Body of pancreas (tissue), 4 donors: ENCODE measurements at regions not wholly inside any gene's neighbourhood (a gene's known extent, or its start where the extent isn't known, plus 50 kb on each side); places are given as distances from the start of the nearest gene placed in this dataset.

Experiments
- ATAC-seq: fragments of 150-250 bp; one replicate; pipeline ENCODE4 v1.9.1; 2016
- DNase-seq, 4 donors: peaks; one replicate each; pipeline ENCODE4 v3.0.0-alpha.2; 2019
- H3K27ac ChIP-seq, 4 donors: fragments of 200-600 bp; sonication (generic); 1 replicate in 3 of 4; 2 replicates in 1 of 4; pipeline versions ENCODE4 v1.5.1 to v1.6.1; 2016 to 2019; ENCODE audit warnings: mild to moderate bottlenecking in 1 of 4, mixed read lengths in 1 of 4, moderate library complexity in 1 of 4
- H3K27me3 ChIP-seq, 2 donors: fragments of 200-600 bp; sonication (generic); one replicate each; pipeline ENCODE4 v1.6.0; 2016; ENCODE audit warnings: mild to moderate bottlenecking in 1 of 2
- H3K36me3 ChIP-seq, 2 donors: fragments of 200-600 bp; sonication (generic); replicated peaks in 1 of 2; 2 replicates each; pipeline ENCODE4 v1.5.1; 2016; ENCODE audit warnings: low read depth in 2 of 2; ENCODE audit not compliant: insufficient read depth in 1 of 2
- H3K4me1 ChIP-seq: fragments of 200-600 bp; sonication (generic); one replicate; pipeline ENCODE4 v1.6.0; 2016
- H3K4me3 ChIP-seq, 2 donors: fragments of 200-600 bp; sonication (generic); 1 replicate in 1 of 2; 2 replicates in 1 of 2; pipeline ENCODE4 v1.5.1; 2016 to 2019
- H3K9me3 ChIP-seq, 3 donors: fragments of 200-600 bp; sonication (generic); 1 replicate in 2 of 3; 2 replicates in 1 of 3; pipeline ENCODE4 v1.5.1; 2016
- CTCF ChIP-seq, 7 experiments: fragments of 450-650 bp in 4 of 7; fragments of 200-600 bp in 3 of 7; sonication (generic) in 3 of 7; IDR thresholded peaks; one replicate each; pipeline ENCODE4 v1.5.1; 2016 to 2019; ENCODE audit warnings: antibody characterized with exemption in 7 of 7
- POLR2A ChIP-seq, 3 donors: fragments of 450-650 bp; IDR thresholded peaks; one replicate each; pipeline ENCODE4 v1.6.1; 2016; ENCODE audit warnings: antibody characterized with exemption in 3 of 3, mild to moderate bottlenecking in 2 of 3
- WGBS, 2 donors: methylation state at CpG; one replicate each; pipeline ENCODE4 v1.1.5; 2017; 5-methylcytosine and 5-hydroxymethylcytosine counted together
- intact Hi-C: fragments of 100-400 bp; cut with DNase I; formaldehyde crosslinking; loops from one replicate; pipeline ENCODE4 v1.15.1; 2023

- intact Hi-C loops: no loop called here
- Histone ChIP-seq H3K4me3 (no peak overlapping the region), H3K27me3 (no peaks in the 10 kb centered on the region), H3K9me3 (no peaks in the 10 kb centered on the region), H3K4me1 (no peaks in the 10 kb centered on the region), H3K36me3 (no peaks in the 10 kb centered on the region), H3K27ac (no peak overlapping the region)
- 40 to 42% methylated on average over 3 of the region's 3 CpGs for WGBS, 2 donors
- ATAC-seq (no peak), DNase-seq (no peak)
- TF ChIP-seq CTCF (IDR thresholded peaks at IDR 0.05) (no peak), POLR2A (IDR thresholded peaks at IDR 0.05) (no peak)
Observed at GRCh38 chr2:198697218-198697617, 760.5 kb downstream of the SATB2 start.

- no peak for DNase-seq
- no peak for TF ChIP-seq CTCF (IDR thresholded peaks at IDR 0.05)
- no peak for TF ChIP-seq POLR2A (IDR thresholded peaks at IDR 0.05)
- ATAC-seq: no peak
Observed at GRCh38 chr2:198695879-198696278, 761.9 kb downstream of the SATB2 start.

GRCh38 chr2:198692907-198693510 is 764.7 kb downstream of the SATB2 start:
- WGBS, 2 donors: 40 to 43% methylated on average over 9 of the region's 9 CpGs
- Histone ChIP-seq H3K27ac (no peak overlapping the region), H3K27me3 (no peaks in the 10 kb centered on the region), H3K9me3 (no peaks in the 10 kb centered on the region), H3K4me3 (no peak overlapping the region), H3K36me3 (no peaks in the 10 kb centered on the region), H3K4me1 (no peaks in the 10 kb centered on the region)
- TF ChIP-seq CTCF (IDR thresholded peaks at IDR 0.05) (no peak), POLR2A (IDR thresholded peaks at IDR 0.05) (no peak)
- intact Hi-C loops: no loop called here
- ATAC-seq (no peak), DNase-seq (no peak)

More at GRCh38 chr2:198695879-198696278, 761.9 kb downstream of the SATB2 start:
- H3K9me3 ChIP-seq: no peaks in the 10 kb centered on the region
- intact Hi-C loops: no loop called here
- H3K4me3 ChIP-seq: no peak overlapping the region
- no peak overlapping the region for H3K27ac ChIP-seq
- no peaks in the 10 kb centered on the region for H3K4me1 ChIP-seq
- H3K27me3 ChIP-seq: no peaks in the 10 kb centered on the region
- no peaks in the 10 kb centered on the region for H3K36me3 ChIP-seq

GRCh38 chr2:198691236-198691635 is 766.5 kb downstream of the SATB2 start:
- intact Hi-C loops: no loop called here
- Histone ChIP-seq H3K4me3 (no peak overlapping the region), H3K9me3 (no peaks in the 10 kb centered on the region), H3K27me3 (no peaks in the 10 kb centered on the region), H3K4me1 (no peaks in the 10 kb centered on the region), H3K36me3 (no peaks in the 10 kb centered on the region), H3K27ac (no peak overlapping the region)
- ATAC-seq (no peak), DNase-seq (no peak)
- 84 to 96% methylated on average over 2 of the region's 2 CpGs for WGBS, 2 donors
- TF ChIP-seq CTCF (IDR thresholded peaks at IDR 0.05) (no peak), POLR2A (IDR thresholded peaks at IDR 0.05) (no peak)

- WGBS, 2 donors: 53 to 56% methylated on average over 2 of the region's 2 CpGs
- ATAC-seq (no peak), DNase-seq (no peak)
- no peak overlapping the region for H3K4me3 ChIP-seq
- intact Hi-C loops: no loop called here
- H3K27me3 ChIP-seq: no peaks in the 10 kb centered on the region
- no peaks in the 10 kb centered on the region for H3K4me1 ChIP-seq
- H3K27ac ChIP-seq: no peak overlapping the region
- no peaks in the 10 kb centered on the region for H3K9me3 ChIP-seq
- no peaks in the 10 kb centered on the region for H3K36me3 ChIP-seq
- no peak for TF ChIP-seq CTCF (IDR thresholded peaks at IDR 0.05)
- no peak for TF ChIP-seq POLR2A (IDR thresholded peaks at IDR 0.05)
Observed at GRCh38 chr2:198664321-198664720, 793.4 kb downstream of the SATB2 start.
